PC-9 (cell line): ENCODE measurements at regions not wholly inside any gene's neighbourhood (a gene's known extent, or its start where the extent isn't known, plus 50 kb on each side); places are given as distances from the start of the nearest gene placed in this dataset.

Experiments
- BruUV-seq: library from RNA; stranded (reverse); fragments of 400-500 nt; replicated peaks from 2 replicates; lab custom pipeline; 2021; lab: Mats Ljungman, UMichigan
- CTCF ChIA-PET: fragments of 300-600 bp; sonication (Branson Sonifier 250); formaldehyde crosslinking; loops from one replicate; lab custom pipeline; 2022; ENCODE audit warnings: antibody characterized with exemption; lab: Charles Lee
- POLR2A ChIA-PET: fragments of 300-600 bp; sonication (Branson Sonifier 250); formaldehyde crosslinking; loops from one replicate; lab custom pipeline; 2022; ENCODE audit warnings: antibody characterized with exemption; ENCODE audit not compliant: unreplicated experiment; lab: Charles Lee
- DNase-seq, 2 experiments: peaks; one replicate each; pipeline versions ENCODE4 v3.0.0 to v3.0.0-alpha.2; 2015 to 2022; ENCODE audit warnings: mixed read lengths in 1 of 2
- H2AFZ ChIP-seq: fragments of 200-600 bp; sonication (generic); 2 replicates; pipeline ENCODE4 v1.8.1; 2017; ENCODE audit warnings: antibody characterized with exemption
- H3F3A ChIP-seq: fragments of 200-600 bp; sonication (generic); 2 replicates; pipeline ENCODE4 v1.8.1; 2017; ENCODE audit warnings: antibody characterized with exemption, mild to moderate bottlenecking, low read depth; ENCODE audit not compliant: insufficient read depth
- H3K27ac ChIP-seq: fragments of 200-600 bp; sonication (generic); 2 replicates; pipeline ENCODE4 v1.6.1; 2016; ENCODE audit warnings: mixed run types
- H3K27me3 ChIP-seq: fragments of 200-600 bp; sonication (generic); 2 replicates; pipeline ENCODE4 v1.6.1; 2016; ENCODE audit warnings: low read depth, mixed run types; ENCODE audit not compliant: insufficient read depth
- H3K36me3 ChIP-seq: fragments of 200-600 bp; sonication (generic); 2 replicates; pipeline ENCODE4 v1.6.1; 2016; ENCODE audit warnings: low read depth, mixed run types
- H3K4me1 ChIP-seq: fragments of 200-600 bp; sonication (generic); replicated peaks from 2 replicates; pipeline ENCODE4 v1.6.1; 2016; ENCODE audit warnings: mixed run types; ENCODE audit not compliant: insufficient read depth
- H3K4me2 ChIP-seq: fragments of 200-600 bp; sonication (generic); 2 replicates; pipeline ENCODE4 v1.6.1; 2017; ENCODE audit warnings: mixed run types
- H3K4me3 ChIP-seq: fragments of 200-600 bp; sonication (generic); 2 replicates; pipeline ENCODE4 v1.6.1; 2016; ENCODE audit warnings: mixed run types
- H3K79me2 ChIP-seq: fragments of 200-600 bp; sonication (generic); 2 replicates; pipeline ENCODE4 v1.6.1; 2017; ENCODE audit warnings: low read depth, mixed run types
- H3K9me2 ChIP-seq: fragments of 200-600 bp; sonication (generic); 2 replicates; pipeline ENCODE4 v1.8.1; 2017; ENCODE audit warnings: mild to moderate bottlenecking; ENCODE audit not compliant: insufficient read depth
- H3K9me3 ChIP-seq: fragments of 200-600 bp; sonication (generic); 2 replicates; pipeline ENCODE4 v1.8.1; 2016; ENCODE audit warnings: low read depth; ENCODE audit not compliant: insufficient read depth
- H4K20me1 ChIP-seq: fragments of 200-600 bp; sonication (generic); 2 replicates; pipeline ENCODE4 v1.8.1; 2017; ENCODE audit not compliant: insufficient read depth
- EZH2 ChIP-seq: fragments of 200-600 bp; sonication (generic); IDR thresholded peaks from 2 replicates; pipeline ENCODE4 v1.8.0; 2017; ENCODE audit warnings: antibody characterized with exemption, low read depth
- intact Hi-C: fragments of 100-400 bp; cut with micrococcal nuclease; formaldehyde crosslinking; loops from one replicate; pipeline ENCODE4 v1.10.0; 2022; ENCODE audit not compliant: unreplicated experiment
- TF ChIP-seq, protein P1 (sequence below): fragments of 200-600 bp; sonication (generic); conservative IDR thresholded peaks from 2 replicates; pipeline ENCODE4 v1.6.1; 2017; ENCODE audit warnings: mixed run types, antibody characterized with exemption, mild to moderate bottlenecking, moderate library complexity

DNA sequence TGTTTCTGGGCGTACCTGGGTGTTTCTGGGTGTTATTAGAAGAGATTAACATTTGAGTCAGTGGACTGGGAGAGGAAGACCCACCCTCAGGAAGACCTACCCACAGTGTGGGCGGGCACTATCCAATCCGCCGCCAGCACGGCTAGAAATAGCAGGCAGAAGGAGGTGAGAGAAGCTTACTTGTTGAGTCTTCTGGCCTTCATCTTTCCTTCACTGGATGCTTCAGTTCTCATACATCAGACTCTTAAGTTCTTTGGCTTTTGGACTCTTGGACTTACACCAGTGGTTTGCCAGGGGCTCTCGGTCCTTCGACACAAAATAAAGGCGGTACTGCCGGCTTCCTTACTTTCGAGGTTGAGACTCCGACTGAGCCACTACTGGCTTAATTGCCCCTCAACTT, 654.6 kb upstream of the CADM2 start:
- no TSS peak for BruUV-seq
- Histone ChIP-seq H2AFZ (no peak overlapping the region), H3K27me3 (no peaks in the 10 kb centered on the region), H3K27ac (no peak overlapping the region), H3K9me2 (no peaks in the 10 kb centered on the region), H3K4me2 (no peak overlapping the region), H3F3A (no peaks in the 10 kb centered on the region), H3K36me3 (no peaks in the 10 kb centered on the region), H3K9me3 (no peaks in the 10 kb centered on the region), H3K4me3 (no peak overlapping the region), H3K79me2 (no peaks in the 10 kb centered on the region), H3K4me1 (no peaks in the 10 kb centered on the region), H4K20me1 (no peaks in the 10 kb centered on the region)
- CTCF ChIA-PET = no interaction called here
- POLR2A ChIA-PET = no interaction called here
- TF ChIP-seq, protein P1, sequence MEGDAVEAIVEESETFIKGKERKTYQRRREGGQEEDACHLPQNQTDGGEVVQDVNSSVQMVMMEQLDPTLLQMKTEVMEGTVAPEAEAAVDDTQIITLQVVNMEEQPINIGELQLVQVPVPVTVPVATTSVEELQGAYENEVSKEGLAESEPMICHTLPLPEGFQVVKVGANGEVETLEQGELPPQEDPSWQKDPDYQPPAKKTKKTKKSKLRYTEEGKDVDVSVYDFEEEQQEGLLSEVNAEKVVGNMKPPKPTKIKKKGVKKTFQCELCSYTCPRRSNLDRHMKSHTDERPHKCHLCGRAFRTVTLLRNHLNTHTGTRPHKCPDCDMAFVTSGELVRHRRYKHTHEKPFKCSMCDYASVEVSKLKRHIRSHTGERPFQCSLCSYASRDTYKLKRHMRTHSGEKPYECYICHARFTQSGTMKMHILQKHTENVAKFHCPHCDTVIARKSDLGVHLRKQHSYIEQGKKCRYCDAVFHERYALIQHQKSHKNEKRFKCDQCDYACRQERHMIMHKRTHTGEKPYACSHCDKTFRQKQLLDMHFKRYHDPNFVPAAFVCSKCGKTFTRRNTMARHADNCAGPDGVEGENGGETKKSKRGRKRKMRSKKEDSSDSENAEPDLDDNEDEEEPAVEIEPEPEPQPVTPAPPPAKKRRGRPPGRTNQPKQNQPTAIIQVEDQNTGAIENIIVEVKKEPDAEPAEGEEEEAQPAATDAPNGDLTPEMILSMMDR = no peak
- TF ChIP-seq EZH2 = no peak
- intact Hi-C loops = no loop called here
- no peak for DNase-seq

DNA sequence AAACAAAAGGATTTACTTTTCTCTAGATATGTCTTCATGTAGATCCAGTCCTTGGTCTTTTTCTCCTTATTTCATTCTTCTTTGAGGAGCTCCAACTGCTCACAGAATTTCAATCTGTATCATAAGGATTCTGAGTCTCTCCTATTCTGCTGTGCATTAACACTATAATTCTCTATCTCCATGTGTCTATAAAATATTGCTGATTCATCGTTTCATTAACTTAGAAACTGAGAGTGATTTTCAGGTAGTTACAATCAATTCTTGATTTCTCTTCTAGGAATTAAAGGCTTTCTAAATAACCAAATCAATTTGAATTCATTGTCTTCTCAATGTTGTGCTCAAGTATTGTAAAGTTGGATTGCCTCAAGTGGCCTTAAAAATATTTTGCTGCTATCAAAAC, 651.5 kb upstream of the CADM2 start:
- intact Hi-C loops = no loop called here
- H3F3A ChIP-seq = no peaks in the 10 kb centered on the region
- BruUV-seq = no TSS peak
- H3K27me3 ChIP-seq = no peaks in the 10 kb centered on the region
- no peaks in the 10 kb centered on the region for H3K9me2 ChIP-seq
- H2AFZ ChIP-seq = no peak overlapping the region
- no peaks in the 10 kb centered on the region for H3K9me3 ChIP-seq
- H3K4me3 ChIP-seq = no peak overlapping the region
- CTCF ChIA-PET = no interaction called here
- POLR2A ChIA-PET = no interaction called here
- no peaks in the 10 kb centered on the region for H3K79me2 ChIP-seq
- H3K4me2 ChIP-seq = no peak overlapping the region
- H3K27ac ChIP-seq = no peak overlapping the region
- DNase-seq = no peak
- no peaks in the 10 kb centered on the region for H3K36me3 ChIP-seq
- H3K4me1 ChIP-seq = no peaks in the 10 kb centered on the region
- no peak for TF ChIP-seq EZH2
- TF ChIP-seq, protein P1 = no peak
- H4K20me1 ChIP-seq = no peaks in the 10 kb centered on the region

DNA sequence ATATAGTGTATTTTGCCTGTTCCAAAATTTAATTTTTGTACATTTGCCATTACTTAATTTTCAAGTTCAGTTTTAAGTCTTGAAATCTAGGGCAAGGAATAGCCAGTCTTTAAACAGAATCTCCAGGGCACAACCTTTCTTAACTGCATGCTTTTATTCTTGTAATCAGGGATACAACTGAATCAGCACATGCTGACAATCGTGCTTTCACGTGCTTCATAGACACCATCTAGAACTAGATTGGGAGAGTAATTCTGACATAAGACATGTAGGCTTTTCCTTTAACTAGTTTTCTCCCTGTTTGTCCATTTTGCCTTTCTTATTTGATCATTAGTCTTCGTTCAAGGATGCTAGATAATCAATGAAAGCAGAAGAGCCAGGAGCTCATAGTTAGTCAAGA, 650.4 kb upstream of the CADM2 start:
- intact Hi-C loops = no loop called here

More for the DNA sequence above, 650.4 kb upstream of the CADM2 start:
- DNase-seq = no peak
- Histone ChIP-seq H3K9me3 (no peaks in the 10 kb centered on the region), H3K79me2 (no peaks in the 10 kb centered on the region), H3K4me3 (no peak overlapping the region), H2AFZ (no peak overlapping the region), H3K27ac (no peak overlapping the region), H3K27me3 (no peaks in the 10 kb centered on the region), H3K4me1 (no peaks in the 10 kb centered on the region), H3K9me2 (no peaks in the 10 kb centered on the region), H3K36me3 (no peaks in the 10 kb centered on the region), H3K4me2 (no peak overlapping the region), H4K20me1 (no peaks in the 10 kb centered on the region), H3F3A (no peaks in the 10 kb centered on the region)
- ChIA-PET CTCF (no interaction called here), POLR2A (no interaction called here)
- no peak for TF ChIP-seq EZH2
- TF ChIP-seq, protein P1 = no peak
- no TSS peak for BruUV-seq
